BE2C (cell line): ENCODE measurements at regions not wholly inside any gene's neighbourhood (a gene's known extent, or its start where the extent isn't known, plus 50 kb on each side); places are given as distances from the start of the nearest gene placed in this dataset.
"Not testable (repeated sequence)": the region's sequence is repeated elsewhere in the genome, so short reads cannot be mapped to it uniquely, and the experiment has no call there.

Source experiments
- DNase-seq: peaks from one replicate; pipeline ENCODE4 v3.0.0-alpha.2; 2020
- H3K27me3 ChIP-seq: fragments of 250-450 bp; sonication (Bioruptor Pico); 2 replicates; pipeline ENCODE4 v1.5.1; 2020; ENCODE audit warnings: mild to moderate bottlenecking
- H3K36me3 ChIP-seq: fragments of 250-450 bp; sonication (Bioruptor Pico); 2 replicates; pipeline ENCODE4 v1.5.1; 2020; ENCODE audit warnings: mild to moderate bottlenecking
- H3K4me1 ChIP-seq: fragments of 250-450 bp; sonication (Bioruptor Pico); 2 replicates; pipeline ENCODE4 v1.5.1; 2020
- H3K4me3 ChIP-seq: 2 replicates; pipeline ENCODE4 v1.5.1; 2011; ENCODE audit warnings: low read depth, low read length
- H3K9me3 ChIP-seq: fragments of 250-450 bp; sonication (Bioruptor Pico); 2 replicates; pipeline ENCODE4 v1.5.1; 2020
- TF ChIP-seq, protein P1 (sequence below): IDR thresholded peaks from 2 replicates; pipeline ENCODE4 v1.5.1; 2012; ENCODE audit warnings: mild to moderate bottlenecking, low read depth, low read length

DNA sequence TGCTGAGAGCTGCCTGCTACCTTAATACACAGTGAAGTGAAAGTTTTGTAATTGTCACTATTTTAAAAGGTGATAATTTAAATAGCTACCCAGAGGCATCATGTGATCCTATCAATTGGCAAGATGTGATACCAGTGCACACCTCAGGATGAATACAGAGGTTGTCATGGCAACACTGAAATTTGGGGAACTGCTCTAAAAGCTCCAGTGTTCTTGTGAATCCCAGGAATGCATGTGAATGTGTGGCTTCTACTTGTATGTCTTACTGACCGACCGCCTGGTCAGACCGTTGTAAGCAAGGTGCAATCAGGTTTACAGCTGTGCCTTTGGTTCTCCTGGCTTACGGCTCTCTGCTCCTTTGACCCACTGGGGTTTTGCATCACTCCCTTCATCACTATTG is 146.3 kb upstream of the GJE1 start:
- Histone ChIP-seq H3K36me3 (no peaks in the 10 kb centered on the region), H3K27me3 (no peaks in the 10 kb centered on the region), H3K9me3 (no peaks in the 10 kb centered on the region), H3K4me1 (no peaks in the 10 kb centered on the region), H3K4me3 (no peak overlapping the region)
- TF ChIP-seq, protein P1, sequence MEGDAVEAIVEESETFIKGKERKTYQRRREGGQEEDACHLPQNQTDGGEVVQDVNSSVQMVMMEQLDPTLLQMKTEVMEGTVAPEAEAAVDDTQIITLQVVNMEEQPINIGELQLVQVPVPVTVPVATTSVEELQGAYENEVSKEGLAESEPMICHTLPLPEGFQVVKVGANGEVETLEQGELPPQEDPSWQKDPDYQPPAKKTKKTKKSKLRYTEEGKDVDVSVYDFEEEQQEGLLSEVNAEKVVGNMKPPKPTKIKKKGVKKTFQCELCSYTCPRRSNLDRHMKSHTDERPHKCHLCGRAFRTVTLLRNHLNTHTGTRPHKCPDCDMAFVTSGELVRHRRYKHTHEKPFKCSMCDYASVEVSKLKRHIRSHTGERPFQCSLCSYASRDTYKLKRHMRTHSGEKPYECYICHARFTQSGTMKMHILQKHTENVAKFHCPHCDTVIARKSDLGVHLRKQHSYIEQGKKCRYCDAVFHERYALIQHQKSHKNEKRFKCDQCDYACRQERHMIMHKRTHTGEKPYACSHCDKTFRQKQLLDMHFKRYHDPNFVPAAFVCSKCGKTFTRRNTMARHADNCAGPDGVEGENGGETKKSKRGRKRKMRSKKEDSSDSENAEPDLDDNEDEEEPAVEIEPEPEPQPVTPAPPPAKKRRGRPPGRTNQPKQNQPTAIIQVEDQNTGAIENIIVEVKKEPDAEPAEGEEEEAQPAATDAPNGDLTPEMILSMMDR = no peak
- no peak for DNase-seq

DNA sequence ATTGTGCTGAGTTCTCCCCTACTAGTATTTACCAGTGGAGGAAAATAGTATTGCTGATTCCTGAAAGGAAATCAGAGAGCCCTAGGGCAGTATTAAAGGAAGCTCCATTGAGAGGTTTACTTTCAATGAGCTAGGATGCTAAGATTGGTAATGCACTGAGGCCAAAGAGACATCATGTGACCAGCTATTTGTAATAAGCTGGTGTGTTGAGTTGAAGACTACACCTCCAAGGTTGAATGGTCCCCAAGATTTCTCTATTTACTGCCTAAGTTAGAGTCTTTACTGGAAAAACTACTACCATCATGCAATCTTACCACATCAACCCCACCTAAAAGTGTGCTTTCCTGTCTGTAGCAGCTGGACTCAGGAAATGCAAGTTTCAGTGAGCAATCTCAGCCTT is 151.5 kb upstream of the GJE1 start:
- Histone ChIP-seq H3K4me3 (no peak overlapping the region), H3K9me3 (no peaks in the 10 kb centered on the region), H3K36me3 (no peaks in the 10 kb centered on the region), H3K27me3 (no peaks in the 10 kb centered on the region), H3K4me1 (no peaks in the 10 kb centered on the region)
- no peak for DNase-seq
- TF ChIP-seq, protein P1 = no peak

DNA sequence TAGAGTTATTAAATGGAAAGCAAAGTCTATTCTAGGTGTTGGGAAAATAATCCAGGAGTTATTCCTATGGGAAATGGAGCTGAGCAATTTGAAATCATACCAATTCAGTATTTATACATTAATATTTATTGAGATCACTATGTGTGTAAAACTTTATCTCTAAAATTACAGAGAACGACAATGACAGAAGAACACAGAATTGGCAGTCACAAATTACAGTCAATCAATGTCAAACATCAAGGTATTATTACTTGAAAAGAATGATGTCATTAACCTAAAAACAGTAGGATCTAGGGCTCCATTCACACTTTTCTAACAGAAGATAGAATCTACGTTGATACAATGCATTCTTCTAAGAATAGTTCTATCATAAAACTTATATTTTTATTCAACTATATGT is 154.9 kb upstream of the GJE1 start:
- H3K9me3 ChIP-seq = no peaks in the 10 kb centered on the region
- TF ChIP-seq, protein P1 = no peak
- DNase-seq = no peak

DNA sequence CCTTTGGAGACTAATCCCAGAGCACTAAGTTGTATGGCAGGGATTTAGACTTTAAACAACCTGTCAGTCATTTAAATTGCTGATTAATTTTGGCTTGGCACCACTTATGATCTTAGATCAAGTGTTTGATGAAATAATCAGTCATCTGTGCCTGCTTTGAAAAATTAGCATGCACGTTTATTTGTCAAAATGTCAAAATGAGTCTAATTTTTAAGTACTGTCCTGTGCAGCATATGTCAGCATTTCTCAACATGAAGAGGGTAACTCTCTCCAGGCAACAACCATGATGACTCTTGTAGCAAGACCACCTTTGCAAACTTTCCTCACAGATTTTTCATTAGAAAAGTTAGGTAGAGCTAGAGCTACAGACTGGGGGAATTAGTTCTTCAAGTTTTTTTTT is 155.7 kb upstream of the GJE1 start:
- TF ChIP-seq, protein P1 = no peak
- DNase-seq = no peak
- no peaks in the 10 kb centered on the region for H3K4me1 ChIP-seq
- no peak overlapping the region for H3K4me3 ChIP-seq
- H3K36me3 ChIP-seq = no peaks in the 10 kb centered on the region
- H3K9me3 ChIP-seq = no peaks in the 10 kb centered on the region
- no peaks in the 10 kb centered on the region for H3K27me3 ChIP-seq

More for the DNA sequence above, 154.9 kb upstream of the GJE1 start:
- H3K27me3 ChIP-seq = no peaks in the 10 kb centered on the region
- H3K4me3 ChIP-seq = no peak overlapping the region
- no peaks in the 10 kb centered on the region for H3K4me1 ChIP-seq
- no peaks in the 10 kb centered on the region for H3K36me3 ChIP-seq

DNA sequence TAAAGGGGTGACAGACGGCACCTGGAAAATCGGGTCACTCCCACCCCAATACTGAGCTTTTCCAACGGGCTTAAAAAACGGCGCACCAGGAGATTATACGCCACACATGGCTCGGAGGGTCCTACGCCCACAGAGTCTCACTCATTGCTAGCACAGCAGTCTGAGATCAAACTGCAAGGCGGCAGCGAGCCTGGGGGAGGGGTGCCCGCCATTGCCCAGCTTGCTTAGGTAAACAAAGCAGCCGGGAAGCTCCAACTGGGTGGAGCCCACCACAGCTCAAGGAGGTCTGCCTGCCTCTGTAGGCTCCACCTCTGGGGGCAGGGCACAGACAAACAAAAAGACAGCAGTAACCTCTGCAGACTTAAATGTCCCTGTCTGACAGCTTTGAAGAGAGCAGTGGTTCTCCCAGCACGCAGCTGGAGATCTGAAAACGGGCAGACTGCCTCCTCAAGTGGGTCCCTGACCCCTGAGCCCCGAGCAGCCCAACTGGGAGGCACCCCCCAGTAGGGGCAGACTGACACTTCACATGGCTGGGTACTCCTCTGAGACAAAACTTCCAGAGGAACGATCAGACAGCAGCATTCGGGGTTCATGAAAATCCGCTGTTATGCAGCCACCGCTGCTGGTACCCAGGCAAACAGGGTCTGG is 162.8 kb upstream of the GJE1 start:
- H3K27me3 ChIP-seq, H3K36me3 ChIP-seq, DNase-seq, H3K4me3 ChIP-seq, H3K9me3 ChIP-seq, H3K4me1 ChIP-seq: not testable (repeated sequence)

DNA sequence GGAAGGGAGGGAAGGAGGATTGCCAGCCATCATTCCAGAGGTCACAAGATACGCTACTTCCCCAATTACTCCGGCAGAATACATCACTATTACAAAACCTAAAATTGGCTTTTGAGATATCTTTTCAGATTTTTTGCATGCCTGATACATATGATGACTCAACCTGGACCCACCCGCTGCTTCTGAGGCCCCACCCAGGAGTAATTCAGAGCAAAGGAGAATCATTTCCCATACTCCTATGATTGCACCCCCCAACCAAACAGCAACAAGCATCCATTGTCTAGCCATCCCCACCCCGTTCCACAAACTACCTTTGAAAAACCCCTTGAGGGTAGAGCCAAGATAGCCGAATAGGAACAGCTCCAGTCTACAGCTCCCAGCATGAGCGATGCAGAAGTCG is 163.5 kb upstream of the GJE1 start:
- H3K27me3 ChIP-seq = no peaks in the 10 kb centered on the region
- no peaks in the 10 kb centered on the region for H3K9me3 ChIP-seq
- H3K4me1 ChIP-seq = no peaks in the 10 kb centered on the region
- TF ChIP-seq, protein P1 = no peak
- H3K36me3 ChIP-seq = no peaks in the 10 kb centered on the region
- DNase-seq = no peak
- no peak overlapping the region for H3K4me3 ChIP-seq

DNA sequence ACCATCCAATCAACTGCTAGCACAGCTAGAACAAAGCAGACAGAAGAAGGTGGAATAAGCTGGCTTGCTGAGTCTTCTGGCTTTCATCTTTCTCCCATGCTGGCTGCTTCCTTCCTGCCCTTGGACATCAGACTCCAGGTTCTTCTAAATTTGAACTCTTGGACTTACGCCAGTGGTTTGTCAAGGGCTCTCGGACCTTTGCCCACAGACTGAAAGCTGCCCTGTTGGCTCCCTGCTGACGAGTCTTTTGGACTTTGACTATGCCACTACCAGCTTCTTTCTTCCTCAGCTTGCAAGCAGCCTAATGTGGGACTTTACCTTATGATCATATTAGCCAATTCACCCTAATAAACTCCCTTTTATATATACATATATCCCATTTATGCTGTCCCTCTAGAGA is 164.1 kb upstream of the GJE1 start:
- H3K9me3 ChIP-seq = no peaks in the 10 kb centered on the region
- H3K36me3 ChIP-seq = no peaks in the 10 kb centered on the region
- TF ChIP-seq, protein P1 = no peak
- no peak overlapping the region for H3K4me3 ChIP-seq
- no peak for DNase-seq
- no peaks in the 10 kb centered on the region for H3K27me3 ChIP-seq
- H3K4me1 ChIP-seq = no peaks in the 10 kb centered on the region
